PFSK-1 (cell line): ENCODE measurements at regions not wholly inside any gene's neighbourhood (a gene's known extent, or its start where the extent isn't known, plus 50 kb on each side); places are given as distances from the start of the nearest gene placed in this dataset.

Experiments
- FOXP2 ChIP-seq: optimal IDR thresholded peaks from 2 replicates; pipeline ENCODE3; 2011; ENCODE audit warnings: borderline replicate concordance, control low read depth, inconsistent platforms; ENCODE audit not compliant: insufficient read depth; ENCODE audit errors: extremely low read length, extremely low read depth
- POLR2AphosphoS5 ChIP-seq: IDR thresholded peaks from 2 replicates; pipeline ENCODE4 v1.6.1; 2012; ENCODE audit warnings: low read depth, mild to moderate bottlenecking, control low read depth, low read length, moderate library complexity
- REST ChIP-seq, 2 experiments: IDR thresholded peaks; 2 replicates each; pipeline versions ENCODE4 v1.6.1 to v1.8.0; 2011 to 2012; ENCODE audit warnings: low read depth in 2 of 2, low read length in 2 of 2, control low read depth in 1 of 2, inconsistent platforms in 1 of 2, mild to moderate bottlenecking in 1 of 2, moderate library complexity in 1 of 2; ENCODE audit not compliant: insufficient read depth in 1 of 2
- SIN3A ChIP-seq: IDR thresholded peaks from 2 replicates; pipeline ENCODE4 v1.6.1; 2012; ENCODE audit warnings: mild to moderate bottlenecking, low read length, moderate library complexity, borderline replicate concordance; ENCODE audit not compliant: insufficient read depth
- TAF1 ChIP-seq: IDR thresholded peaks from 2 replicates; pipeline ENCODE4 v1.6.1; 2012; ENCODE audit warnings: low read length, control low read depth, borderline replicate concordance; ENCODE audit not compliant: insufficient read depth

- TF ChIP-seq SIN3A = no peak
- no peak for TF ChIP-seq REST (IDR thresholded peaks at IDR 0.05; ENCODE audit: insufficient read depth in 1 of 2, low read depth in 2 of 2, low read length in 2 of 2)
- no peak for TF ChIP-seq POLR2AphosphoS5
- TF ChIP-seq FOXP2 = no peak
- no peak for TF ChIP-seq TAF1
Observed at GRCh38 chr3:43999728-44000319, 241.9 kb upstream of the TOPAZ1 start.

- TF ChIP-seq FOXP2 = no peak
- TF ChIP-seq REST (IDR thresholded peaks at IDR 0.05; ENCODE audit: insufficient read depth in 1 of 2, low read depth in 2 of 2, low read length in 2 of 2) = no peak
- no peak for TF ChIP-seq TAF1
Observed at GRCh38 chr3:44000586-44000985, 241.1 kb upstream of the TOPAZ1 start.

- TF ChIP-seq FOXP2 (no peak), POLR2AphosphoS5 (no peak), SIN3A (no peak), TAF1 (no peak), REST (IDR thresholded peaks at IDR 0.05; ENCODE audit: insufficient read depth in 1 of 2, low read depth in 2 of 2, low read length in 2 of 2) (no peak)
Observed at GRCh38 chr3:44001072-44001471, 240.6 kb upstream of the TOPAZ1 start.

- TF ChIP-seq POLR2AphosphoS5 (no peak), REST (IDR thresholded peaks at IDR 0.05; ENCODE audit: insufficient read depth in 1 of 2, low read depth in 2 of 2, low read length in 2 of 2) (no peak)
Observed at GRCh38 chr3:44003801-44004200, 237.9 kb upstream of the TOPAZ1 start.

GRCh38 chr3:44011680-44012079 lies 230.0 kb upstream of the TOPAZ1 start:
- TF ChIP-seq POLR2AphosphoS5 (no peak), SIN3A (no peak), REST (IDR thresholded peaks at IDR 0.05; ENCODE audit: insufficient read depth in 1 of 2, low read depth in 2 of 2, low read length in 2 of 2) (no peak), FOXP2 (no peak), TAF1 (no peak)
